ENCODE measurements at regions not wholly inside any gene's neighbourhood (a gene's known extent, or its start where the extent isn't known, plus 50 kb on each side); places are given as distances from the start of the nearest gene placed in this dataset.

DNA sequence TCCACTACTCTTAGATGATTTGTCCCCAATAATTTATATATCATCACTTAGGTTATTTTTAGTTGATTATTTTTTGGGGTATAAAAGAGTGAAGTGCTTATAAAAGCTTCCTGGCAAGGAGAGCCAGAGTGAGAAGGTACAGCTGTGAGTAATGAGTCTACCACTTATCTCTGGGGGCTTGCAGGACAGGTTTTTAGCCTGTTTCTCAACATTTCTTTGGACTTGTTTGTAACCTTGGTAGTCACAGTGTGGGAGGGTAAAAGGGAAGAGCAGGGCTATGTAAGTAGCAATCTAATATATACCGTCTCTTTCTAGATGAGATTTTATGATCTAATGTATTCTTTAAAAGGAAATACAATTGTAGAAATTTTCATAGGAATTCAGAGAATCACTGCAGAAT, 321.3 kb upstream of the GOLIM4 start:
- TF ChIP-seq, protein P1, sequence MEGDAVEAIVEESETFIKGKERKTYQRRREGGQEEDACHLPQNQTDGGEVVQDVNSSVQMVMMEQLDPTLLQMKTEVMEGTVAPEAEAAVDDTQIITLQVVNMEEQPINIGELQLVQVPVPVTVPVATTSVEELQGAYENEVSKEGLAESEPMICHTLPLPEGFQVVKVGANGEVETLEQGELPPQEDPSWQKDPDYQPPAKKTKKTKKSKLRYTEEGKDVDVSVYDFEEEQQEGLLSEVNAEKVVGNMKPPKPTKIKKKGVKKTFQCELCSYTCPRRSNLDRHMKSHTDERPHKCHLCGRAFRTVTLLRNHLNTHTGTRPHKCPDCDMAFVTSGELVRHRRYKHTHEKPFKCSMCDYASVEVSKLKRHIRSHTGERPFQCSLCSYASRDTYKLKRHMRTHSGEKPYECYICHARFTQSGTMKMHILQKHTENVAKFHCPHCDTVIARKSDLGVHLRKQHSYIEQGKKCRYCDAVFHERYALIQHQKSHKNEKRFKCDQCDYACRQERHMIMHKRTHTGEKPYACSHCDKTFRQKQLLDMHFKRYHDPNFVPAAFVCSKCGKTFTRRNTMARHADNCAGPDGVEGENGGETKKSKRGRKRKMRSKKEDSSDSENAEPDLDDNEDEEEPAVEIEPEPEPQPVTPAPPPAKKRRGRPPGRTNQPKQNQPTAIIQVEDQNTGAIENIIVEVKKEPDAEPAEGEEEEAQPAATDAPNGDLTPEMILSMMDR (IDR thresholded peaks at IDR 0.05; ENCODE audit: poor library complexity) = no peak
- TF ChIP-seq EZH2 (IDR thresholded peaks at IDR 0.05; ENCODE audit: borderline replicate concordance) (no peak), EZH2phosphoT487 (IDR thresholded peaks at IDR 0.05; ENCODE audit: low read depth, severe bottlenecking, unreplicated experiment) (no peak)
